NAMALWA (cell line): ENCODE measurements at regions not wholly inside any gene's neighbourhood (a gene's known extent, or its start where the extent isn't known, plus 50 kb on each side); places are given as distances from the start of the nearest gene placed in this dataset.

Experiments
- DNase-seq: peaks from one replicate; pipeline ENCODE4 v3.0.0-alpha.2; 2015; ENCODE audit warnings: low spot score

GRCh38 chrX:98371994-98372393, 1488.3 kb downstream of the RPA4 start:
- DNase-seq = no peak

GRCh38 chrX:98379134-98379533, 1495.4 kb downstream of the RPA4 start:
- DNase-seq = no peak

GRCh38 chrX:98380106-98380505, 1496.4 kb downstream of the RPA4 start:
- DNase-seq = no peak

GRCh38 chrX:98380556-98380955, 1496.8 kb downstream of the RPA4 start:
- no peak for DNase-seq

- peak; percentile 17 for DNase-seq
Measured at GRCh38 chrX:98398542-98398941, 1514.8 kb downstream of the RPA4 start.

GRCh38 chrX:98405376-98405775, 1521.7 kb downstream of the RPA4 start:
- DNase-seq = no peak

GRCh38 chrX:98407584-98407983, 1523.9 kb downstream of the RPA4 start:
- no peak for DNase-seq

- no peak for DNase-seq
Measured at GRCh38 chrX:98409867-98410266, 1526.2 kb downstream of the RPA4 start.

GRCh38 chrX:98412058-98412457, 1528.3 kb downstream of the RPA4 start:
- no peak for DNase-seq

GRCh38 chrX:98422536-98422935, 1538.8 kb downstream of the RPA4 start:
- no peak for DNase-seq

GRCh38 chrX:98432413-98432812, 1548.7 kb downstream of the RPA4 start:
- no peak for DNase-seq

- DNase-seq = no peak
Measured at GRCh38 chrX:98448524-98448923, 1564.8 kb downstream of the RPA4 start.

GRCh38 chrX:98452456-98452855, 1568.7 kb downstream of the RPA4 start:
- DNase-seq = no peak

GRCh38 chrX:98459669-98460068, 1576.0 kb downstream of the RPA4 start:
- DNase-seq = no peak

GRCh38 chrX:98480606-98481005, 1596.9 kb downstream of the RPA4 start:
- no peak for DNase-seq

- DNase-seq = no peak
Measured at GRCh38 chrX:98481636-98482035, 1597.9 kb downstream of the RPA4 start.

- no peak for DNase-seq
Measured at GRCh38 chrX:98490670-98491069, 1607.0 kb downstream of the RPA4 start.

GRCh38 chrX:98501426-98501825, 1617.7 kb downstream of the RPA4 start:
- no peak for DNase-seq

- no peak for DNase-seq
Measured at GRCh38 chrX:98506907-98507306, 1623.2 kb downstream of the RPA4 start.

GRCh38 chrX:98514032-98514431, 1630.3 kb downstream of the RPA4 start:
- no peak for DNase-seq

- DNase-seq = no peak
Measured at GRCh38 chrX:98516120-98516519, 1632.4 kb downstream of the RPA4 start.

GRCh38 chrX:98523026-98523425, 1639.3 kb downstream of the RPA4 start:
- DNase-seq = no peak

- DNase-seq = no peak
Measured at GRCh38 chrX:98523521-98523920, 1639.8 kb downstream of the RPA4 start.

GRCh38 chrX:98548519-98548918, 1664.8 kb downstream of the RPA4 start:
- no peak for DNase-seq

- no peak for DNase-seq
Measured at GRCh38 chrX:98568795-98569194, 1685.1 kb downstream of the RPA4 start.
